ENCODE measurements at regions not wholly inside any gene's neighbourhood (a gene's known extent, or its start where the extent isn't known, plus 50 kb on each side); places are given as distances from the start of the nearest gene placed in this dataset.

GRCh38 chr10:124343351-124344265 lies 75.1 kb downstream of the OAT start:
- Mint-ChIP-seq H3K27ac (no peak overlapping the region), H3K4me3 (no peak overlapping the region), H3K36me3 (no peaks in the 10 kb centered on the region), H3K9me3 (no peaks in the 10 kb centered on the region), H3K27me3 (ENCODE audit: insufficient read depth, low read depth) (peaks cover 12% of the 10 kb centered on the region), H3K4me1 (no peaks in the 10 kb centered on the region)
- H3K79me2 ChIP-seq (ENCODE audit: low read depth) = no peaks in the 10 kb centered on the region
- no peaks in the 10 kb centered on the region for H3K9me3 ChIP-seq (ENCODE audit: low read depth)
- no peak overlapping the region for H3K27ac ChIP-seq
- H2AFZ ChIP-seq (replicated peaks) = no peak overlapping the region
- no peaks in the 10 kb centered on the region for H3K36me3 ChIP-seq
- H3K4me1 ChIP-seq = no peaks in the 10 kb centered on the region
- no peak overlapping the region for H3K4me2 ChIP-seq
- TF ChIP-seq EZH2 (IDR thresholded peaks at IDR 0.05) = no peak
- no peak for TF ChIP-seq CTCF (IDR thresholded peaks at IDR 0.05)
- no peak for TF ChIP-seq EZH2phosphoT487 (IDR thresholded peaks at IDR 0.05)
- no peak overlapping the region for H3K9ac ChIP-seq
- H4K20me1 ChIP-seq (ENCODE audit: low read depth) = no peaks in the 10 kb centered on the region
- DNase-seq (ENCODE audit: low spot score) = no peak
- H3K27me3 ChIP-seq = no peaks in the 10 kb centered on the region
- H3F3A ChIP-seq (ENCODE audit: low read depth) = no peaks in the 10 kb centered on the region
- no peak overlapping the region for H3K4me3 ChIP-seq

- Histone ChIP-seq H3K79me2 (ENCODE audit: low read depth) (no peaks in the 10 kb centered on the region), H2AFZ (replicated peaks) (no peak overlapping the region), H3F3A (ENCODE audit: low read depth) (no peaks in the 10 kb centered on the region), H3K4me1 (no peaks in the 10 kb centered on the region), H3K9me3 (ENCODE audit: low read depth) (no peaks in the 10 kb centered on the region), H3K4me2 (no peak overlapping the region), H3K4me3 (no peak overlapping the region), H3K27me3 (no peaks in the 10 kb centered on the region), H4K20me1 (ENCODE audit: low read depth) (no peaks in the 10 kb centered on the region), H3K36me3 (no peaks in the 10 kb centered on the region), H3K9ac (no peak overlapping the region), H3K27ac (no peak overlapping the region)
- no peaks in the 10 kb centered on the region for H3K36me3 Mint-ChIP-seq
- H3K27me3 Mint-ChIP-seq (ENCODE audit: insufficient read depth, low read depth) = peaks cover 12% of the 10 kb centered on the region
- TF ChIP-seq EZH2 (IDR thresholded peaks at IDR 0.05) = no peak
- no peak for TF ChIP-seq EZH2phosphoT487 (IDR thresholded peaks at IDR 0.05)
- TF ChIP-seq CTCF (IDR thresholded peaks at IDR 0.05) = no peak
- DNase-seq (ENCODE audit: low spot score) = no peak
- H3K9me3 Mint-ChIP-seq = no peaks in the 10 kb centered on the region
- no peak overlapping the region for H3K4me3 Mint-ChIP-seq
- H3K27ac Mint-ChIP-seq = peak overlapping the region; percentile 18
- no peaks in the 10 kb centered on the region for H3K4me1 Mint-ChIP-seq
Observed at GRCh38 chr10:124342821-124343170, 75.9 kb downstream of the OAT start.

GRCh38 chr10:124342136-124342820 lies 76.4 kb downstream of the OAT start:
- TF ChIP-seq EZH2 (IDR thresholded peaks at IDR 0.05) (no peak), CTCF (IDR thresholded peaks at IDR 0.05) (no peak), EZH2phosphoT487 (IDR thresholded peaks at IDR 0.05) (no peak)
- Histone ChIP-seq H3K4me3 (no peak overlapping the region), H3F3A (ENCODE audit: low read depth) (no peaks in the 10 kb centered on the region), H3K4me1 (no peaks in the 10 kb centered on the region), H3K9me3 (ENCODE audit: low read depth) (no peaks in the 10 kb centered on the region), H3K9ac (no peak overlapping the region), H3K79me2 (ENCODE audit: low read depth) (no peaks in the 10 kb centered on the region), H4K20me1 (ENCODE audit: low read depth) (no peaks in the 10 kb centered on the region), H3K27ac (no peak overlapping the region), H3K36me3 (no peaks in the 10 kb centered on the region), H2AFZ (replicated peaks) (no peak overlapping the region), H3K4me2 (no peak overlapping the region), H3K27me3 (no peaks in the 10 kb centered on the region)
- peaks cover 12% of the 10 kb centered on the region for H3K27me3 Mint-ChIP-seq (ENCODE audit: insufficient read depth, low read depth)
- no peak overlapping the region for H3K4me3 Mint-ChIP-seq
- H3K9me3 Mint-ChIP-seq = no peaks in the 10 kb centered on the region
- H3K27ac Mint-ChIP-seq = peak overlapping the region; percentile 18
- H3K4me1 Mint-ChIP-seq = no peaks in the 10 kb centered on the region
- H3K36me3 Mint-ChIP-seq = no peaks in the 10 kb centered on the region
- no peak for DNase-seq (ENCODE audit: low spot score)
